ENCODE measurements at regions not wholly inside any gene's neighbourhood (a gene's known extent, or its start where the extent isn't known, plus 50 kb on each side); places are given as distances from the start of the nearest gene placed in this dataset.

- no peak for DNase-seq (ENCODE audit: low spot score)
These were observed 100.1 kb upstream of the ARHGEF9 start for GRCh38 chrX:63884821-63885790.

DNA sequence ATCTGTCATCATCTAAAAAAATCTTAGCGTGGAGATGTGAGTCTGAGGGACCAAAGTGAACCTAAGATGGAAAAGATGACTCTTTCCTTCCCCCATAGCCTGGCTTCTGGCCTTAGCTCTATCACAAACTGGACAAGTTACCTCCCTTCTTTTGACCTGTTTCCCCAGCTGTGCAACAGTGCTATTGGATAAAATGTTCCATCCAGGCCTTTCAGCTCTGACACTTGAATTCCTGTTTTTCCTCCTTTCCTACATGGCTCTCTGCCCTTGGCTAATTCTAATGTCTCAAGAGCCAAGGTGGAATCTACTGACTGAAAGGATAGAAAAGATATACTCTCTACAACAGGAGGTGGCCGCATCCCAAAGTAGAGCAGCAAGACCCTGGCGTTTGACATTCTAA is 84.5 kb upstream of the ARHGEF9 start:
- DNase-seq (ENCODE audit: low spot score): no peak

GRCh38 chrX:63855896-63856295 is 70.9 kb upstream of the ARHGEF9 start:
- no peak for DNase-seq (ENCODE audit: low spot score)

GRCh38 chrX:63835361-63835760 is 50.3 kb upstream of the ARHGEF9 start:
- DNase-seq (ENCODE audit: low spot score): no peak

Data from SK-N-DZ (cell line).